ENCODE measurements at regions not wholly inside any gene's neighbourhood (a gene's known extent, or its start where the extent isn't known, plus 50 kb on each side); places are given as distances from the start of the nearest gene placed in this dataset.

DNA sequence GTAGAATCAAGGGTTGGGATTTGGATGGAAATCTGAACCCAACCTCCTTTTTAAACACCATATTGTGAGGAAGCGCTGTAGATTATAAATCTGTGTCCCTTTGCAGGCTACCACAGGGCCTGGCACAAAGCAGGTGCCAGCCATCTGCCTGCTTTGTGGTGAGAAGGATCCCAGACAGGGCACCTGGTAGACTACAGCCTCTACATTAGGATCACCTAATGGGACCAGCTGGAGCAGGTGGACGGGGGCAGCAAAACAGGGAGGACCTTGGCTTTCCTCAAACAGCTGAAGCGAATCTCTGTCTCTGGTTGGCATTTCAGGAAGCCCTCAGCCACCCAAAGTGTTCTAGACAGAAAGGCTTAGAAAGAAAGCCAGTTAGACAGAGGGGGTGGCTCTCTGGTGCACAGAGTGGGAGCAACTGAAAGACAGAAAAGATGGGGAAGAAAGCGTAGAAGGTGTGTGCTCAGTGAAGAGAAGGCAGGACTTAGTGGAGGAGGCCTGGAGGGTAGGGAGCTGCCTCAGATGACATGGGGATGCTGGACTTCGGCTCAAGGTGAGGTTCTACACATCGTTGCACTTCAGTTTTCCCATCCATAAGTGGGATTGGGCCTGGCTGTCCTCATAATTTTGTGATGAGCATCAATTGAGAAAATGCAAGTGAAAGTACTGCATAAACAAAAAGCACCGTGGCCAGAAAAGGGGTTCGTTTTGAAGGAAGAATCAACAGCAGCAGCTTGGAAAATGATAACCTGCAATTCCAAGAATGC, 350.8 kb downstream of the CYRIA start:
- DNase-seq, result no peak

DNA sequence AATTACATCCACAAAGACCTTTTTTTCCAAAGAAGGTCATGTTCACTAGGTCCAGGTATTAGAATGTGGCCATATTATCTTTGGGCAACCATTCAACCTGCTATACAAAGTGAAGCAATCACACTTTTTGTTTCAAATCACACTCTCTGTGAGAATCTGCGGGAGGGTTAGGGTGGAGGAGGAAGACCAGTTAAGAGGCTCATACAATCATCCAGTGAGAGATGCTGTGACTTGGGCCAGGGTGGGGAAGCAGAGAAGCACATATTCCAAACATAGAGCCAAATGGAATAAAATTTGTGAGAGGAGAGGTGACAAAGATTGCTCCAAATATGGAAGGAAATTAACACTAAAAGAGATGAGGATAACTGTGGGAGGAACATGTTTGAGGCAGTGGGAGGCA, 351.6 kb downstream of the CYRIA start:
- no peak for DNase-seq

DNA sequence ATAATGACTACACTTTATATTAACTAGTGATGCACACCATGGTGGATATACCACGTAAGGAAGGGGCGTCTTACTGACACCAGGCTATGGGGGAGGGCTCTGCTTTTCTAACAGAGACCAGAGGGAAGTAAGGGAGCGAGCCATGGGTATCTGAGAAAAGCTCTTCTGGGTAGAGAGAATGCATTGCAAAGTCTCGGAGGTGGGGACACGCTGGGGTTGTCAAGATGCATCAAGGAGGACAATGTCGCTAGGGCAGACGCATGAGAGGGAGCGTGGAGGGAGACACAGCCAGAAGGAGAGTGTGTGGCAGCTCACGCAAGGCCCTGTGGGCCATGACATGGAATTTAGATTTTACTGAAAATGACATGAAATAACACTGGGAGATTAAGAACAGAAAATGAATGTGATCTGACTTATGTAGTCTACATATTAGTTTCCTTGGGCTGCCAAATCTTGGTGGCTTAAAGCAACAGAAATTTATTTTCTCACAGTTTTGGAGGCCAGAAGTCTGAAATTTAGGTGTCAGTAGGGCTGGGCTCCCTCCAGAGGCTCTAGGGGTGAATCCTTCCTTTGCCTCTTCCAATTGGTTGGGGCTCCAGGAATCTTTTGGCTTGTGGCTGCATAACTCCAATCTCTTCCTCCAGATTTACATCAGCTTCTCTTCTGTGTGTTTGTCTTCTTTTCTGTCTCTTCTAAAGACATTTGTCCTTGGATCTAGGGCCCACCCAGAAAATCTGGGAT, 352.2 kb downstream of the CYRIA start:
- DNase-seq, result no peak

DNA sequence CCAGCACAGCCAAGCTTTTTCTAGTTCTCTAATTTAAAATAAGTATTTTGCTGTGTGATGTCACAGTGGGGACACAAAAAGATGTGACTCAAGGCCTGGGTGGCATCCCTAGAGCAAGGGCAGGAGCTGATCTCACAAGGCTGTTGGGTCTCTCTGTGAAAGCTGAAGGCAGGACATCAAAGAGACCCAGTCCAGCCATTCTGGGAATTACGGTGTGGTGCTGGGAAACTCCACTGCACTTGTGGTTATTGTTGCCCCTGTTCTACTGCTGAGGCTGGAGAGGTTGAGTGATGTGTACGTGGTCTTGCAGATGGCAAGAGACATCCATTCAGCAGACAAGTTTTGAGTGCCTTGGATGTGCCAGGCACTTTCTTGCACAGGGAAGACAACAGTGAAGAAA, 352.9 kb downstream of the CYRIA start:
- no peak for DNase-seq

DNA sequence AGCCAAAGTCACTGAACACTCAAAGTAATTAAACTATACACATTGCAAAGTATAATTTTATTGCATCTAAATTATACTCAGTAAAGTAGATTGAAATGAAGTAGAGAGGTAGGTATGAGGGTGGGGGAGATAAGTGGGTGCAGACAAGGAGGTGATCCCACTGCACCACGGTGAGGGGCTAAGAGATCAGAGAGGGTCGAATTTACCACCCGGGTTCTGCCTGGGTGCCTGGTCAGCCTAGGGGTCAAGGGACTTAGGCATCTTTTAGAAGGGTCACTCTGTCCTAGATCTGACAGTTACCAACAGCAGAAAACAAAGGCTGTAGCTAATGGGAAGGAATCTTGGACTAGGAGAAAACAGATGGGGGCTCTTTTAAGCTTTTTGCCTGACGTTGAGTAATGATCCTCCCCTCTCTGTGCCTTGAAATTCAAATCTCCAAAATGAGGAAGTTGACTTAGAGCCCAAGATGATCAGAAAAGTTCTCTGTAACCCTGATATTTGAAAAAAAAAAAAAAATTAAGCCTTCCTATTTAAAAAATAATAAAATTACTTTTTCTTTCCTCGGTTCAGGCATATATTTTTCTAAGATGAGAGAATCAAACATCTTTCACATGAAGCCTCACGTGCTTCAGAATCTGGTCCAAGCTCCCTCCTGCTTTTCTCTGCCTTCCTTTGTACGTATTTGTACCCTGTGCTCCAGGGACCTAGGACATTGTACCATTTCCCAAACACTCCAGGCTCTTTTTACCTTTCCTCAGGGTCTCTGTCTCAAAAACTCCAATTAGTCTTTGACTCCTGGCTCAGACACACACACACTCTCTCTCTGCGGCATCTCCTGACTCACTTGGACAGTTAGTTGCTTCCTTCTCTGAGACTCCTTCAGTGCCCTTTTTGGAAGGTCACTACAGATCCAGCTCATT, 353.9 kb downstream of the CYRIA start:
- DNase-seq, result no peak

DNA sequence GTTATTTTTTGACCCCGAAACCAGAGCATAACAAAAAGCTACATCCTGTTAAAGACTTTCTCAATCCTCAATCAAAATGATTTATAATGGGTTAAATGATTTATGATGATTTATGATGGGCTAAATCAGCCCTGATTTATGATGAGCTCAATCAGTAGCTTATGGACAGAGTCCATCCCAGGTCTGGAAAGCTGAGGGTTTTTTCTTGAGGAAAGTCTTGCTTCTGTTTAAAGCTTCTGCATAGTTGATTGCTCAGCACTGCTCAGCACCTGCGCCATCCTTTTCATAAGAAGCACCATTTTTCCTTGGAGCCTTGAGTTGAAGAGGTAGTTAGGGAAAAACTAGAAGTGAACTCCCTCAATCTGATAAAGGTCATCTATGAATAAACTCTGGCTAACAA, 356.8 kb downstream of the CYRIA start:
- no peak for DNase-seq

DNA sequence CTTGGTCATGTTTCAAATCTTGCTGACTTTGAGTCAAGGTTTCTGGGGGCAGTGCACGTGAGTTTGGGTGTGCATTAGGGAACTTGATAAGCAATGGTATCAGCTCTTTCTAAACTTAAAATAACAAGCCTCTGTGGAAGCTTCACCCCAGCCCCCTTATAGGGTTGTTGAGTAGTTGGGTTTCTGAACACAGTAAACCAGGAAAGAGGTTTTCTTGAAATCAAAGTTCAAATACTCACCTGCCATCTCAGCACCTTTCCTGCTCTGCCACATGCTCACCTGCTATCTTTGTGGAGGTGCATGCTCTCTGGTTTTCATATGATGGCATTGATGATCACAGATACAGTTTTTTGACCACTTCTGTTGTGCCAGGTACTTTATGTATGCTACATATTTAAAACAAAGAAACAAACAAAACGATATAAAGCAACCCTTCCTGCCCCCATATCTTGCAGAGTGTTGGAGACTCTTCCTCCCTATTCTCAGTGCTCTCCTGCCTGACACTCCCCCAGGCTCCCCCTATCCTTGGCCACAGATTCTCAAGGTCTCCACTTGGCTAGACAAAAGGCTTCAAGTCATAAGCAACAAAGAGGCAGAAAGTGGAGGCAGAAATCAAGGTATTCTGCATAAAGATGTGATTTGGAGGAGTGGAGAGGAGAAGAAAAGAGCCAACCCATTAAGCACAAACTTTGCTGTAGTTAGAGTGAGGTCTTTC, 360.6 kb downstream of the CYRIA start:
- DNase-seq, result no peak

DNA sequence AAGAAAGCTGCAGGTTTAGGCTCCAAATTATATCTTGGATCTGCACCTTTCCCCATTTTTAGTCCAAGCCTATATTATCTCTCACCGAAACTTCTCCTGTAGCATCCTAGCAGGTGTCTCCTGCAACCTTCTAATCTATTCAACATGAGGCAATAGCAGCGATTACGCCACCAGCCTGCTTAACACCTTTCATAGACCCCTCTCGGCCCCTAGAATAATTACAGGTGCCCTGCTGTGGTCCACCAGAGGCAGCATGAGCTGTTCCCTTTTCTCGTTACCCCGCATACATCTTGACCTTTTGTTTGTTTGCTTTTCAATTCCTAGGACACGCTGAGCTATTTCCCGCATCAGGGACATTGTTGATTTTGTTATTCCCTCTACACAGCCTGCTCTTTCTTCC, 361.9 kb downstream of the CYRIA start:
- no peak for DNase-seq

DNA sequence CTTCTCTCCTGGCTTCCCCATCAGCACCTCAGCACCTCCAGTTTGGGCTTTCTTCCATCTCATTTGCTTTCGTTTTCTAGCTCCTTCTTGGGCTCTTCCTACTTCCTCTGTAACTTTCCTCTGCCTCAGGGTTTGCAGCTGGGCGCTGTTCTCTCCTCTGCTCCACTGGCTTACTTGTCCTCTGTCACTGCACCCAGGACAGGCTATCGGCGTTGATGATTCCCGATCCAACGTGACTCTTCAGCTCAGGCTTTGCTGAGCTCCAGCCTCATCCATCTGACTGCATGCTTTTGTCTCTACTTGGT, 362.4 kb downstream of the CYRIA start:
- no peak for DNase-seq

DNA sequence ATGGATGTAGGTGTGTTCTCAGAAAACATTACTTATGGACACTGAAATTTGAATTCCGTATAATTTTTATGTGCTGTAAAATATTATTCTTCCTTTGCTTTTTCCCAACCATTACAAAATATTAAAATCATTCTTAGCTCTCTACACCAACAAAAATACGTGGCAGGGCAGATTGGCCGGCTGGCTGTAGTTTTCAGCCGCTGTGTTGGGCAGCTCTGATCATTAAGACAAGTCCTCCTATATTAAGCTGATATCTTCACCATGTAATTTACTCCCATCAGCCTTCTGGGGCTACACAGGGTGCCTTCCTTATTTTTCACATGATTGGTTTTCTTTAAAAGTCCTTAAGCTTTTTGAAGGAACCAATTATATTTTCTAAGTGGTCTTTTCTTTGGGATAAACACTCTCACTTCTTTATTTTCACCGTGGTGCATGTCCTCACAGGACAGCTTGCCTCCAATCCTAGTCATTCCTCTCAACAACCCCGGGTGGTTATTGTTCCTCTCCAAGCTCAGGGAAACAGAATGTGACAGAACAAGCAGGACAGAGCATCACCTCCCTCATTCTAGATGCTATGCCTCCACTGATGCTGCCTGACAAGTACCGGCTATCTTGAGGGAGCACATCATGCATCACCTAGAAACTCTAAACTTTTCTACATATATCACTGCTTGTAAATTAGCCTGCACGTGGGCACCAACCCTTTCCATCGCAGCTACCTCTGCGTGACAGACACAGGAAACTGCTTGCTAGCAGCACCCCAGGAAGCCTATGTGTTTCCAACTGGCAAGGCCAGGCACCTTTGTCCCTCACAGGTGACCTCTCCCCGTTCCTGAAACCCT, 362.3 kb downstream of the MYCN start:
- no peak for DNase-seq

DNA sequence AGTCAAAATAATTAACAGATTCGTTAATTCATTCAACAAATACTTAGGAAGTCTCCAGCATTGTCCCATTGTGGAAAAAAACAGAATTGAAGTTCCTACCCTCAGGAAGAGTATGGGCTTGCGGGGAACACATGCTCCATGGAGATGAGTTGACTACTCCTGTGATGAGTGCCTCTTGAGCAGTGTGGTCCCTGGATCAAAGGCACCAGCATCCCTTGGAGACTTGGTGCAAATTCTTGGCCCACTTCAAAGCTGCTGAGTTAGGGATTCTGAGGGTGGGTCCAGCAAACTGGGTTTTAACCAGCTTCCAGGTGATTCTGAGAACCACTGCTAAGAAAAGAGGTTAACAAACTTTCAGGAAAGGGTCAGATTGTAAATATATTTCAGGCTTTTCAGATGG, 361.6 kb downstream of the MYCN start:
- no peak for DNase-seq

DNA sequence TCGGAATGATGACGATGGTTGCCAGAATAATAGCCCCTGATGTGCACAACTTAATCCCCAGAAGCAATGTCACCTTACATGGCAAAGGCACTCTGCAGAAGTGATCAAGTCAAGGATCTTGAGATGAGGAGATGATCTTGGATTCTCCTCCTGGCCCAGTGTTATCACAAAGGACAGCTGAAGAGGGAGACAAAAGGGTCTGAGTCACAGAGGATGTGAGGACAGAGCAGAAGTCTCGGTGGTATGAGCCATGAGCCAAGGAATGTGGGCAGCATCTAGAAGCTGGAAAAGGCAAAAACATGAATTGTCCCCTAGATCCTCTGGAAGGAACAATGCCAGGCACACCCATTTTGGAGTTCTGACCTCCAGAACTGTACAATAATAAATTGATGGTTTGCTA, 358.5 kb downstream of the MYCN start:
- no peak for DNase-seq

DNA sequence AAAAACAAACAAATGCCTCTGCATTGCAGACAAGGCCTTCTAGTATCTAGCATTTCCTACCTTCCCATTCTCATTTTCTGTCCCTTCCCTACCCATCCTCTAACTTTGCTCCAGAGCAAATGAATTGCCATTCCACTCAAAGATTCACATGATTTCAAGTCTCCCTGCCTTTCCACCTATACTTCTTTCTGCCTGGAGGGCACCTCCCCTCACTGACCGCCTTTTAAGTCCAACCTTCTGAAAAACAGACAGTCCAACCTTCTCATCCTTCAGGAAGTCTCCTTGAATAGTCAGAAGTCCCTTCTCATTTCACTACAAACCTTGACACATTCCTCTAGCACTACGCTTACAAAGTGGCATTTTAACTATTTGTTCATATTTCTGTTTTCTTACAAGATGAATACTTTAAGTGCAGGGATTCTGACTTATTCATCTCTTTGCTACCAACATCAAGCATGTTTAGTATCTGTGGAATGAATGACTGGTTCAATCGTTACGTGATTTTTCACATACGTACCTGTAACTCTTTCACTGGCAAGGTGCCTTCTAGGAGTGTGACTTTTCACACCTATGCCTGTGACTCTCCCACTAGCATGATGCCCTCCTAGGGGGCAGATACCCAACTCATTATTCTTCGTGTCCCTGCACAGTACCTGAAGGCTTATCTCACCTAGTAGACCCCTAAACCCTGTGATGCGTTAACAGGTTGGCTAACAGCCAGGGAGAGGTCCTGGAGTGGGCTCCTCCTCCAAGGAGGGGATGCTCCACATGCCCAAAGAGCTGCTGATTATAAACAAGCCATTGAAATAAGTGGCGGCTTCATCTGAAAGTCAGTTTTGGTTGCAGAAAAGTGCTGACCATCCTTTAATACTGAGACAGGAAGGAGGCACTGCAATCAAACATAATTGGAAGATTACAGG, 356.2 kb downstream of the MYCN start:
- DNase-seq, result no peak

DNA sequence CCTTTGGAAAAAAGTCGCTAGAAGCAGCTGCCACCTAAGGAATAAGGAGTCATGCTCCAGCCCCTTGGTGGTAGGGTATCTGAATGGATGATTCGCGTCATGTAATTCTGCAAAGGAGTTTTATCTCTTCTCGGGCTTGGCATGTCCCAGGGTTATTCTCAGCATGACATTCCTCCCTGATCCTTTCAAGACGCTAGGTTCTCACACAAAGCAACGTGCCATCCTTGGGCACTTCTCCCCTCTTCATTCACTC, 355.6 kb downstream of the MYCN start:
- no peak for DNase-seq

DNA sequence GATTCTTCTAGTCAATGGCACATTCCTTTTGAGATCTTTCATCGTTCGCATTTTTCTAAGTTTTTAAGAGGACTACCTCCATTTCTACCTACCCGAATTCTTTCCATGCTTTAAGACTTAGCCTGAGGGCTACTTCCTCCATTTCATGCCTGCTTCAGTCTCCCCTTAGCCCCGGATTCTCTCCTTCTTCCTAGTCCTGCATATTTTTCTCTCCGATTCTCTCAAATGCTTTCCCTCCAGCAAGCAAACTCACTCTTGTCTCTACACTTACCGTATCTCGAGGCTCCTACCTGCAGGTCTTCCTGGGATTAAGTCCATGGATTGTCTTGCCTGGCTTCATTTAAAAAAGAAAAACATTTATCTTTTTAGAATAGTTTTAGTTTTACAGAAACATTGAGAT, 354.4 kb downstream of the MYCN start:
- DNase-seq, result no peak

DNA sequence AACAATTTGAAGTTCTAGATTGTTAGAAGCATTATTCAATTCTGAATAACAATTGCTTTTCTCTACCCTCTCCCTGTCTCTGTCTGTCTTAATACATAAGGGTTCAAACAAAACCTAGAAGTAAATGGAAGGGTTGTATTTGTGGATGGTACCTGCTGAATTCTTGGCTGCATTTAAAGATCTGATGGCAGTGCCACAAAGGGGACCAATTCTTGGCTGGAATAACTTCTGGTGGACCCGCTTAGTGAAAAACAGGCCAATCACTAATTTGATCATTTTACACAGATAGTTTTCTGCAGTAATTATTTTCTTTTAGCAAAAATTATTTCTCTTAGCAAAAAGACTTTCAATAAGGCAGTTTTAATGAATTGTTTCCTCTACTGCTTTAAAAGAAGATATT, 353.5 kb downstream of the MYCN start:
- DNase-seq, result no peak

DNA sequence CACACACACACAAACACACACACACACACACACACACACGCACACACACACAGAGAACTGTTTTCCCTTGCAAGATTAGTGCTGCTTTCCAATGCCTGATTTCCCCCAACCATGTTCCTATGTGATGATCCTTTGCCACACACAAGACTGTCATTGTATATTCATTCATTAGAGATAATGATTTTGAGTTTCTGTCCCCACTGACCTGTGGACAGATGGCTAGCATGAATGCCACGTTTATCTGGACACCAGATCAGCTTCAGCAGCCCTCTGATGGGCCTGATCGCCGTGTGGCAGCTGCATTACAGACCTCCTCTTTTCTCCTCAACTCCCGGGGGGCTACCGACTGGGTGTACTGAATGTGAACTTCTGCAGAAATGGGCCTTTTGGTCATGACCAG, 353.0 kb downstream of the MYCN start:
- no peak for DNase-seq

DNA sequence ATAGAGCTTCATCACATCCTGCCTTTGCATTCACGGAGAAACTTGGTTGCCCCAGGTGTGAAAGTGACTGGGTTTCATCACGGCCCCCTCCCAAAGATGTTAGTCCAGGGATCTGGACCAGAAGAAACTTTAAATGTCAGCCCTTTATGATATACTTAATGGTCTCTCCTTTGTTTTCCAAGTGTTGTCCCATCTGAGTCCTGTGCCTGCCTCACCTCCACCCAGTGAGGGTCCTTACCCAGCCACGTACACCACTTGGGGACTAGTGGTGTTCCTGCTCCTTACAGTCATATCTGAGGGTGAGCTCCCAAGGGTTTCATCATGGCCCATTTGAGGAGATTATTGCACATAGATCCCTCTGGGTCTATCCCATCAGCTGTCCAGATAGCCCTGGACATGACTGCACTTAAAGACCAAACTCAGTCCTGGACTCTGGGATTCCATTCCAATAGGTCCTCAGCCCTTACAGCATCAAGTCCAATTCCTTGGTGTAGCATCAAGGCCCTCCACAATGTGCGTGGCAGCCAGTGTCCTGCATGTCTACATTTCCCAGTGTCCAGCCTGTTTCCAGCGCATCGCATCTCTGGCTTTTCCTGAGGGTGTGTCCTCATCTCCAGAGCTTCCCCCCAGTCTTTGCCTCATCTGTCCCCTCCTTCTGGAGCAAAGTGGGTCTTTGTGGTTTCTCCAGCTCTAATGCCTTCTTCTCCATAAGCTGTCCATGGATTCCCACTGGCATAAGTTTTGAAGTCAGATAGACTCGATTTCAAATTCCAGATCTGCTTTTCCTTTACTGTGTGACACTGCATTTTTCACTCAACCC, 351.6 kb downstream of the MYCN start:
- no peak for DNase-seq

DNA sequence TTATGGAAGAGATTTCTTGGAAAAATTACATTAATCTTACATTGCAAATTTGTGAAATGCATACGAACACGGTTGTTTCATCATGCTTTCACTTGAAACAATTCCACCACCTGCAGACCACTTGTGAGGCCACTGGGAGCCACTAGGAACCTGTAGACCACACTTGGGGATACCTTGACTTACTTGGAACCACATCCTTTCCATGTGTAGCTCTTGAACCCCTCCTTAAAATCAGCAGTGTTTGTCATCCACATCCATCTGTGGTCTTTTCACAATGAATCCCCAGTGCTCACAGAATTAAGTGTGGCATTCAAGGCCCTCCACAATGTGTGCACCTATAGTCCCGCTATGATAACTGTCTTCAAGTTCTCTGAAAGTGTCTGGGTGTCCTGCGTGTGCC, 350.9 kb downstream of the MYCN start:
- no peak for DNase-seq

DNA sequence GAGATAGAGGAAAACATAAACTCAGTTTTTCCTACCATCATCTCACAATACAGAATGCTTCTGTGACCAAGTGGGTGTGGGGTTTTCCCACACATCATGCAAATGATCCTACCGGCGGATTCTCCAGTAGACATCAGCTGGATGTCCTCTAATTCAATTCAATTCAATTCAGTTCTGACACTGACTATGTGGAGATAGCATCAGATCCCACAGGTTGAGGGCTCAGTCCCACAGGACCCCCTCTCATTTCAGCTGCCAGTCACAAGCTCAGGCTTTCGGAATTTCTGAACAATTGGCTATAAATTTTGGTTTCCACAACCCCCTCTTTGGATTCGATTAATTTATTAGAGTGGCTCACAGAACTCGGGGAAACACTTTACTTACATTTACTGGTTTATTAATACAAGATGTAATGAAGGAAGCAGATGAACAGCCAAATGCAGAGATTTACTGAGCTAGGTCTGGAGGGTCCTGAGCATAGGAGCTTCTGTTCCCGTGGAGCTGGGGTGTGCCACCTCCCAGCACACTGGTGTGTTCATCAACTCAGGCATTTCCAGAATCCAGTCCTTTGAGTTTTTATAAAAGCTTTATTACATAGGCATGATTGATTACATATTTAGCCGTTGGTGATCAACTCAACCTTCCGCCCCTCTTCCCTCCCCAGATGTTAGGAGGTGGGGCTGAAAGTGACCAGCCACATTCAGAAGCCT, 350.1 kb downstream of the MYCN start:
- DNase-seq, result no peak
